Cardiac muscle cell (in vitro differentiated cells and primary cell): ENCODE measurements at regions not wholly inside any gene's neighbourhood (a gene's known extent, or its start where the extent isn't known, plus 50 kb on each side); places are given as distances from the start of the nearest gene placed in this dataset.

ENCODE experiments used
- DNase-seq, 2 donors: peaks; one replicate each; pipeline versions ENCODE4 v3.0.0 to v3.0.0-alpha.2; 2010 to 2017; ENCODE audit warnings: low read depth in 1 of 2, low spot score in 1 of 2
- H3K27ac ChIP-seq: fragments of 200-600 bp; sonication (generic); 2 replicates; pipeline ENCODE4 v1.5.1; 2016
- H3K27me3 ChIP-seq: fragments of 200-600 bp; sonication (generic); 2 replicates; pipeline ENCODE4 v1.6.0; 2016; ENCODE audit warnings: control low read depth
- H3K36me3 ChIP-seq: fragments of 200-600 bp; sonication (generic); 2 replicates; pipeline ENCODE4 v1.5.1; 2016; ENCODE audit warnings: control low read depth
- H3K4me1 ChIP-seq: fragments of 200-600 bp; sonication (generic); 2 replicates; pipeline ENCODE4 v1.8.1; 2017; ENCODE audit warnings: low read depth, mild to moderate bottlenecking, mixed run types
- H3K4me3 ChIP-seq: fragments of 200-600 bp; sonication (generic); 2 replicates; pipeline ENCODE4 v1.5.1; 2016; ENCODE audit warnings: mild to moderate bottlenecking
- H3K9me3 ChIP-seq: fragments of 200-600 bp; sonication (generic); 2 replicates; pipeline ENCODE4 v1.5.1; 2017; ENCODE audit warnings: low read depth, mild to moderate bottlenecking, control low read depth
- TF ChIP-seq, protein P1 (sequence below): IDR thresholded peaks from 2 replicates; pipeline ENCODE4 v1.5.1; 2012; ENCODE audit warnings: low read depth, mild to moderate bottlenecking, low read length

DNA sequence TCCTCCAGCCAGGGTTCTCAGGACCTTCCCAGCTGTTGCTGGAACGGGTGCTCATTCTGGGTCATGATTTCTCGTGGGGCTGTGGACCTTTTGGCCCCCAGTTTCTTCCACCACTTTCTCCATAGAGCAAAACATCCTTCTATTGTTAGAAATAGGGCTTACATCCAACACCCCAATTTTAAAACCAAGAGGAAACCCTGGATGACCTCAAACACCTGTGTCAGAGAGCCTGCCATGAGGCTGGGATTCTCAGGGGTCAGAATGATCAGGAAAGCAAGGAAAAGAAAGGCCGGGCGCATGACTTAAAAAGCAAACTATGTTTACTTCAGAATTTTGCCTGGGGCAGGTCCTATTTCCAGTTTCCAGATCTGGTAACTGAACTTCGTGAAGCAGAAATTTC is 307.9 kb upstream of the MEIS1 start:
- TF ChIP-seq, protein P1, sequence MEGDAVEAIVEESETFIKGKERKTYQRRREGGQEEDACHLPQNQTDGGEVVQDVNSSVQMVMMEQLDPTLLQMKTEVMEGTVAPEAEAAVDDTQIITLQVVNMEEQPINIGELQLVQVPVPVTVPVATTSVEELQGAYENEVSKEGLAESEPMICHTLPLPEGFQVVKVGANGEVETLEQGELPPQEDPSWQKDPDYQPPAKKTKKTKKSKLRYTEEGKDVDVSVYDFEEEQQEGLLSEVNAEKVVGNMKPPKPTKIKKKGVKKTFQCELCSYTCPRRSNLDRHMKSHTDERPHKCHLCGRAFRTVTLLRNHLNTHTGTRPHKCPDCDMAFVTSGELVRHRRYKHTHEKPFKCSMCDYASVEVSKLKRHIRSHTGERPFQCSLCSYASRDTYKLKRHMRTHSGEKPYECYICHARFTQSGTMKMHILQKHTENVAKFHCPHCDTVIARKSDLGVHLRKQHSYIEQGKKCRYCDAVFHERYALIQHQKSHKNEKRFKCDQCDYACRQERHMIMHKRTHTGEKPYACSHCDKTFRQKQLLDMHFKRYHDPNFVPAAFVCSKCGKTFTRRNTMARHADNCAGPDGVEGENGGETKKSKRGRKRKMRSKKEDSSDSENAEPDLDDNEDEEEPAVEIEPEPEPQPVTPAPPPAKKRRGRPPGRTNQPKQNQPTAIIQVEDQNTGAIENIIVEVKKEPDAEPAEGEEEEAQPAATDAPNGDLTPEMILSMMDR: no peak
- no peak for DNase-seq
- no peak overlapping the region for H3K4me3 ChIP-seq

DNA sequence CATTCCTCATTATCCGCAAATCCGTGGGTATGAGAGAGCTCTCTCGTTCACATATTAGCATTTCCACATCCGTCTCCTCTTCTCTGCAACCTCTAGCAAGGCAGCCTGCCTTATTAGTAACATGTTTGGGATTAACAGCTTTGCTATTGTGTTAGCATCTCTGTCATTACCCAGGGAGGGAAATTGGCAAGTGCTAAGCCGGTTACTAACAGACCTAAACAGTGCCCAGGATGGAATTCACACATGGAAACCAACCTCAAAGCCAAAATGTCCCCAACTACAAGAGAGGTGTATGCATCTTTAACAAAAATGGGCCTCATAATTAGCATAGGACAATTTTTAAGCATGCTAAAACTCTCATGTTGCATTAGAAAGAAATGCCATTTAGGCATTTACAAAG is 309.0 kb upstream of the MEIS1 start:
- H3K27me3 ChIP-seq: no peaks in the 10 kb centered on the region

More for the DNA sequence above, 307.9 kb upstream of the MEIS1 start:
- Histone ChIP-seq H3K4me1 (no peaks in the 10 kb centered on the region), H3K27me3 (no peaks in the 10 kb centered on the region), H3K27ac (no peak overlapping the region), H3K9me3 (no peaks in the 10 kb centered on the region), H3K36me3 (no peaks in the 10 kb centered on the region)

DNA sequence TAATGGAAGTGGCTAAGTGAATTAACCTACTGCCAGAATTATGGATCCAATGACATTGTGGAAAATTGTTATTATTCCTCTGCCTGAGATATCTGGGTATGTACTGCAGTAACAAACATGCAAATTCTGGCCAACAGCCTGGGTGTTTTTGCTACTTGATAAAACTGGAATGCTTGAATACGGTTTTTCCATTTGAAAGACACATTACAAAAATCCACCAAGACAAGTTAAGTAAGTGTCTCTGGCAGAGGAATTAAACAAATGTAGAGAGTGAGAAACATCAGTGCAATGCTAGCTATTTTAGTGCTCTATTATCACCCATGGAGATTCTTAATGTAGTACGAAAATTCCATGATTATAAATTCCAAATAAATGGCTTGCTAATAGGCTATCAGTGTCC is 312.4 kb upstream of the MEIS1 start:
- H3K27me3 ChIP-seq: no peaks in the 10 kb centered on the region
- no peak overlapping the region for H3K4me3 ChIP-seq
- TF ChIP-seq, protein P1: no peak
- no peaks in the 10 kb centered on the region for H3K4me1 ChIP-seq
- H3K36me3 ChIP-seq: no peaks in the 10 kb centered on the region
- H3K27ac ChIP-seq: no peak overlapping the region
- no peaks in the 10 kb centered on the region for H3K9me3 ChIP-seq
- DNase-seq: no peak

More for the DNA sequence above, 309.0 kb upstream of the MEIS1 start:
- no peak overlapping the region for H3K4me3 ChIP-seq
- H3K27ac ChIP-seq: no peak overlapping the region
- no peaks in the 10 kb centered on the region for H3K4me1 ChIP-seq
- TF ChIP-seq, protein P1: no peak
- no peaks in the 10 kb centered on the region for H3K9me3 ChIP-seq
- DNase-seq: no peak
- H3K36me3 ChIP-seq: no peaks in the 10 kb centered on the region

DNA sequence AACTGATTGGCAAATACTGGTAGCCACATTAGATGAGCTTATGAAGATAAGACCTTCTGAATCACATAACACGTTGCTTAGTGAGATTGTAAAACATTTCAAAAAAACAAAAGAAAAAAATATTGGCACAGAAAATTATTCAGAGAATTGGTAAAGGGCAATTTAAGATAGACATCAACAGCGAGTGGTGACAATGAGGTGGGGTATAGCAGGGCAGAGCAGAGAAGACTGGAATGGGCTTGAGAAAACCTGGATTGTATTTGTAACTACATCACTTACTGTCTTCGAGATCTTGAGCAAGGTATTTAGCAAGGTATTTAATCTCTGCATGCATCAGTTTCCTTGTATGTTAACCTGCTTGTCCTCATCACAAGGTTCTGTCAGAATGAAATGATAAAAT is 313.0 kb upstream of the MEIS1 start:
- Histone ChIP-seq H3K9me3 (no peaks in the 10 kb centered on the region), H3K36me3 (no peaks in the 10 kb centered on the region), H3K4me1 (no peaks in the 10 kb centered on the region), H3K27me3 (no peaks in the 10 kb centered on the region), H3K27ac (no peak overlapping the region), H3K4me3 (no peak overlapping the region)
- DNase-seq: no peak
- TF ChIP-seq, protein P1: no peak

DNA sequence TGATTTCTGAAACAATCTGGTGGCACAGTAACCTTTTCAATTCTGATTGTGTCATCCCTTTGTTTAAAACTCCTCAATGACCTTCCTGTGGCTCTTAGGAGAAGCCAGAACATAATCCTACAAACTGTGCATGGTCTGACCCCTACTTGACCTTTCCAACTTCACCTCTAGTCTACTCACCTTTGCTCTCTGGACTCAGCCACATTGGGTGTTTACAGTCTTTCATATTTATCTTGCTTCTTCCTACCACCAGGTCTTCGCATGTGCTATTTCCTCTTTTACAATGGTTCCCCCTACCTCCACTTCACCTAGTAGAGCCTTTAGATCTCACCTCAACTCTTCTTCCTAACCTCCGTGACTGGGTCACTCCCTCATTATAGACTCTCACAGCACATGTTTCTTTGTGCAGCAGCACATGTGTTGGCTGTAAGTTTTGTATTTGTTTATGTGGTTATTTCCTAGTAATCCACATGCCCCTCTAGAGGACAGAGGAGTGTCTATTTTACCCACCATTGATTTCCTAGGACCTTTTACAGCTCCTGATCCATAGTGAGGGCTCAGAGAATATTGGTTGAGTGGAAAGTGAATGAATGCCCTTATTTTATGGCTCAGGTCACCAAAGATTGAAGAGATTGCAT is 320.8 kb upstream of the MEIS1 start:
- H3K4me3 ChIP-seq: no peak overlapping the region
- H3K27me3 ChIP-seq: no peaks in the 10 kb centered on the region
- no peaks in the 10 kb centered on the region for H3K9me3 ChIP-seq
- no peak for DNase-seq
- no peaks in the 10 kb centered on the region for H3K36me3 ChIP-seq
- no peak overlapping the region for H3K27ac ChIP-seq
- TF ChIP-seq, protein P1: no peak
- H3K4me1 ChIP-seq: no peaks in the 10 kb centered on the region

DNA sequence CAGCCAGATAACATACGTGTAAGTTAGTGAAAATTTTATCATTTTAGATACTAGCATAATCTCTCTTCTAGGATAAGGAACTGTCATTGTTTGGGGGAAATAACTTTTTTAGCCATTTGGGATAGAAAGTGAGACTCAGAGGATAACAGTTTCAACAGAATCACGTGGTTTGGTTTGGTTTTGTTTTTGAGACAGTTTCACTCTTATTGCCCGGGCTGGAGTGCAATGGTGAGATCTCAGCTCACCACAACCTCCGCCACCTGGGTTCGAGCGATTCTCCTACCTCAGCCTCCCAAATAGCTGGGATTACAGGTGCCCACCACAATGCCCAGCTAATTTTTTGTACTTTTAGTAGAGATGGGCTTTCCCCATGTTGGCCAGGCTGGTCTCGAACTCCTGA is 323.2 kb upstream of the MEIS1 start:
- no peaks in the 10 kb centered on the region for H3K9me3 ChIP-seq
- H3K27me3 ChIP-seq: no peaks in the 10 kb centered on the region
- no peak for DNase-seq
- no peaks in the 10 kb centered on the region for H3K4me1 ChIP-seq
- TF ChIP-seq, protein P1: no peak
- no peaks in the 10 kb centered on the region for H3K36me3 ChIP-seq
- no peak overlapping the region for H3K27ac ChIP-seq
- no peak overlapping the region for H3K4me3 ChIP-seq
